H1 (cell line): ENCODE measurements at regions not wholly inside any gene's neighbourhood (a gene's known extent, or its start where the extent isn't known, plus 50 kb on each side); places are given as distances from the start of the nearest gene placed in this dataset.

Experiments used
- GABPA ChIP-seq: IDR thresholded peaks from 2 replicates; pipeline ENCODE4 v1.6.1; 2011; ENCODE audit warnings: mild to moderate bottlenecking, low read length, moderate library complexity, borderline replicate concordance; ENCODE audit not compliant: insufficient read depth
- JUN ChIP-seq: IDR thresholded peaks from 2 replicates; pipeline ENCODE4 v1.6.1; 2011; ENCODE audit warnings: low read depth, mild to moderate bottlenecking, improper control_type of control experiment, low read length
- POLR2AphosphoS5 ChIP-seq: IDR thresholded peaks from 2 replicates; pipeline ENCODE4 v1.6.1; 2011; ENCODE audit warnings: low read depth, low read length
- SIN3A ChIP-seq, 2 experiments: IDR thresholded peaks in 1 of 2; conservative IDR thresholded peaks in 1 of 2; 2 replicates each; pipeline ENCODE4 v1.6.1; 2011 to 2012; ENCODE audit warnings: low read length in 2 of 2, improper control_type of control experiment in 1 of 2, low read depth in 1 of 2, mild to moderate bottlenecking in 1 of 2

- TF ChIP-seq POLR2AphosphoS5 (no peak), GABPA (no peak), SIN3A (conservative IDR thresholded peaks at IDR 0.05 in 1 of 2, IDR thresholded peaks at IDR 0.05 in 1 of 2; ENCODE audit: low read depth in 1 of 2, low read length in 2 of 2) (no peak), JUN (no peak)
Measured at GRCh38 chr13:24074678-24075077, 85.8 kb upstream of the SPATA13 start.
